K562 (cell line): ENCODE measurements at regions not wholly inside any gene's neighbourhood (a gene's known extent, or its start where the extent isn't known, plus 50 kb on each side); places are given as distances from the start of the nearest gene placed in this dataset.

Source experiments
- ATAC-seq: fragments of 200-7000 bp; cut with Tn5 transposase; 3 replicates; pipeline ENCODE4 v1.9.1; 2020; ENCODE audit warnings: moderate library complexity
- BruUV-seq: library from RNA; stranded (reverse); fragments of 400-500 nt; replicated peaks from 2 replicates; lab custom pipeline; 2021; lab: Mats Ljungman, UMichigan
- CTCF ChIA-PET: fragments of 300-600 bp; formaldehyde crosslinking; extraction: SDS; loops from one replicate; lab custom pipeline; 2021; ENCODE audit warnings: low intra/inter-chr PET ratio; lab: Yijun Ruan, JAX
- POLR2A ChIA-PET: fragments of 300-600, 350-650 bp; sonication (Branson Sonifier 250); formaldehyde crosslinking; extraction: SDS; loops from one replicate; lab custom pipeline; 2021; ENCODE audit warnings: antibody characterized with exemption, inconsistent platforms; lab: Yijun Ruan, JAX
- DNase-seq, 4 experiments: peaks; one replicate each; pipeline versions ENCODE4 v3.0.0 to v3.0.0-alpha.2; 2011 to 2018; ENCODE audit warnings: low spot score in 3 of 4, mixed read lengths in 3 of 4; ENCODE audit errors: extremely low read depth in 1 of 4
- FAIRE-seq: peaks from 2 replicates; lab custom pipeline; 2011; peaks lifted over from hg19 to GRCh38; lab: Jason Lieb, UNC
- H2AFZ ChIP-seq: 2 replicates; pipeline ENCODE4 v1.6.0; 2011; ENCODE audit warnings: low read depth, low read length, control low read depth, inconsistent platforms
- H3K27ac ChIP-seq: fragments of 200-600 bp; 3 replicates; pipeline ENCODE4 v1.8.0; 2011; ENCODE audit warnings: low read depth, mild to moderate bottlenecking, control low read depth, inconsistent platforms, low read length, moderate library complexity, mixed read lengths; ENCODE audit errors: extremely low read depth
- H3K27me3 ChIP-seq, 2 experiments: fragments of 300-600 bp in 1 of 2; 2 replicates in 1 of 2; 3 replicates in 1 of 2; pipeline versions ENCODE4 v1.6.0 to v1.8.0; 2011; ENCODE audit warnings: inconsistent platforms in 2 of 2, low read length in 2 of 2, mild to moderate bottlenecking in 1 of 2, mixed read lengths in 1 of 2, moderate library complexity in 1 of 2; ENCODE audit not compliant: control insufficient read depth in 2 of 2, insufficient read depth in 2 of 2
- H3K36me3 ChIP-seq: fragments of 300-600 bp; 3 replicates; pipeline ENCODE4 v1.8.0; 2011; ENCODE audit warnings: mild to moderate bottlenecking, low read length, inconsistent platforms; ENCODE audit not compliant: control insufficient read depth, insufficient read depth
- H3K4me1 ChIP-seq, 2 experiments: fragments of 200-600 bp in 1 of 2; replicated peaks in 1 of 2; 2 replicates in 1 of 2; 3 replicates in 1 of 2; pipeline versions ENCODE4 v1.5.1 to v1.8.0; 2011; ENCODE audit warnings: inconsistent platforms in 2 of 2, low read length in 2 of 2, mild to moderate bottlenecking in 1 of 2, mixed read lengths in 1 of 2, moderate library complexity in 1 of 2; ENCODE audit not compliant: control insufficient read depth in 2 of 2, insufficient read depth in 2 of 2
- H3K4me2 ChIP-seq: 2 replicates; pipeline ENCODE4 v1.6.1; 2011; ENCODE audit warnings: low read length, control low read depth, inconsistent platforms, mixed read lengths; ENCODE audit not compliant: insufficient read depth
- H3K4me3 ChIP-seq: fragments of 200-600 bp; sonication (generic), shearing (Covaris generic); 2 replicates; pipeline ENCODE4 v1.5.1; 2016; ENCODE audit warnings: control low read depth, inconsistent platforms
- H3K79me2 ChIP-seq: fragments of 200-600 bp; 3 replicates; pipeline ENCODE4 v1.8.0; 2011; ENCODE audit warnings: low read length, inconsistent platforms; ENCODE audit not compliant: control insufficient read depth, insufficient read depth
- H3K9ac ChIP-seq, 2 experiments: 2 replicates each; pipeline versions ENCODE4 v1.6.0 to v1.6.1; 2011; ENCODE audit warnings: low read depth in 2 of 2, low read length in 2 of 2, control low read depth in 1 of 2, inconsistent platforms in 1 of 2, mild to moderate bottlenecking in 1 of 2, mixed read lengths in 1 of 2; ENCODE audit not compliant: insufficient read depth in 1 of 2
- H3K9me1 ChIP-seq: one replicate; pipeline ENCODE4 v1.6.0; 2011; ENCODE audit warnings: inconsistent platforms, mild to moderate bottlenecking, low read length, moderate library complexity; ENCODE audit not compliant: control insufficient read depth, insufficient read depth
- H3K9me3 ChIP-seq: replicated peaks from 2 replicates; pipeline ENCODE4 v1.5.1; 2011; ENCODE audit warnings: low read depth, low read length, inconsistent platforms; ENCODE audit not compliant: control insufficient read depth, insufficient read depth
- H4K20me1 ChIP-seq: replicated peaks from 2 replicates; pipeline ENCODE4 v1.6.1; 2011; ENCODE audit warnings: low read length, inconsistent platforms, mixed read lengths; ENCODE audit not compliant: control insufficient read depth, insufficient read depth
- AFF4 ChIP-seq: sonication (generic); formaldehyde crosslinking; IDR thresholded peaks from 2 replicates; pipeline ENCODE4 v1.8.0; 2023; ENCODE audit warnings: mild to moderate bottlenecking, missing genetic modification reagents
- ASH1L ChIP-seq: fragments of 450-650 bp; IDR thresholded peaks from 2 replicates; pipeline ENCODE4 v1.6.1; 2018; ENCODE audit warnings: borderline replicate concordance, mild to moderate bottlenecking, low read depth; ENCODE audit not compliant: partially characterized antibody
- BCL6 ChIP-seq: fragments of 250-450 bp; sonication (Bioruptor Pico); IDR thresholded peaks from 2 replicates; pipeline ENCODE4 v1.4.0; 2020
- BCOR ChIP-seq: fragments of 450-650 bp; IDR thresholded peaks from 2 replicates; pipeline ENCODE4 v1.6.1; 2016
- CBX3 ChIP-seq, 2 experiments: IDR thresholded peaks; 1 replicate in 1 of 2; 2 replicates in 1 of 2; pipeline ENCODE4 v1.6.1; 2012; ENCODE audit warnings: inconsistent platforms in 2 of 2, low read length in 2 of 2, borderline replicate concordance in 1 of 2, control low read depth in 1 of 2
- EZH2 ChIP-seq: IDR thresholded peaks from 2 replicates; pipeline ENCODE4 v1.6.1; 2012; ENCODE audit warnings: low read depth, mild to moderate bottlenecking, inconsistent platforms, low read length, borderline replicate concordance
- FOXA1 ChIP-seq: fragments of 450-650 bp; IDR thresholded peaks from 2 replicates; pipeline ENCODE4 v1.6.1; 2016; ENCODE audit warnings: mild to moderate bottlenecking, borderline replicate concordance
- GABPA ChIP-seq: fragments of 200-800 bp; sonication (Bioruptor generic); conservative IDR thresholded peaks from 2 replicates; pipeline ENCODE4 v1.6.1; 2016; ENCODE audit warnings: low read depth, missing genetic modification characterization, missing compliant biosample characterization
- HDAC3 ChIP-seq: fragments of 450-650 bp; IDR thresholded peaks from 2 replicates; pipeline ENCODE4 v1.6.1; 2018; ENCODE audit warnings: borderline replicate concordance, mild to moderate bottlenecking, moderate library complexity; ENCODE audit not compliant: partially characterized antibody
- HDAC6 ChIP-seq: IDR thresholded peaks from 2 replicates; pipeline ENCODE4 v1.6.1; 2012; ENCODE audit warnings: low read depth, mild to moderate bottlenecking, control low read depth, inconsistent platforms, low read length, moderate library complexity
- MYBL2 ChIP-seq, 2 experiments: fragments of 450-650 bp in 1 of 2; sonication (generic) in 1 of 2; formaldehyde crosslinking in 1 of 2; IDR thresholded peaks; 2 replicates each; pipeline versions ENCODE4 v1.6.1 to v1.8.1; 2017 to 2022; ENCODE audit warnings: borderline replicate concordance in 1 of 2, inconsistent platforms in 1 of 2, low read depth in 1 of 2, mild to moderate bottlenecking in 1 of 2, missing genetic modification reagents in 1 of 2, moderate library complexity in 1 of 2
- RBM17 ChIP-seq: fragments of 200-400 bp; formaldehyde crosslinking; IDR thresholded peaks from 2 replicates; pipeline ENCODE4 v1.6.1; 2017; ENCODE audit warnings: low read depth, mild to moderate bottlenecking, low read length, borderline replicate concordance
- SAFB ChIP-seq: fragments of 200-400 bp; formaldehyde crosslinking; IDR thresholded peaks from 2 replicates; pipeline ENCODE4 v1.6.1; 2017; ENCODE audit warnings: low read depth, low read length, borderline replicate concordance
- SREBF1 ChIP-seq: fragments of 150-350 bp; IDR thresholded peaks from 2 replicates; pipeline ENCODE4 v1.6.1; 2014; ENCODE audit warnings: antibody characterized with exemption, low read depth, low read length, borderline replicate concordance
- TEAD1 ChIP-seq, 2 experiments: fragments of 450-650 bp in 1 of 2; sonication (generic) in 1 of 2; formaldehyde crosslinking; IDR thresholded peaks; 2 replicates each; pipeline versions ENCODE4 v1.4.0 to v1.8.0; 2020 to 2022; ENCODE audit warnings: mild to moderate bottlenecking in 2 of 2, missing genetic modification reagents in 1 of 2
- THRA ChIP-seq: fragments of 450-650 bp; IDR thresholded peaks from 2 replicates; pipeline ENCODE4 v1.6.1; 2017; ENCODE audit warnings: mild to moderate bottlenecking, moderate library complexity
- ZNF347 ChIP-seq: fragments of 450-650 bp; formaldehyde crosslinking; IDR thresholded peaks from 2 replicates; pipeline ENCODE4 v1.4.0; 2020; ENCODE audit warnings: low read depth, mild to moderate bottlenecking, moderate library complexity
- WGBS: fragments of 100-300 bp; shearing (Covaris generic); methylation state at CpG from one replicate; pipeline ENCODE4 v1.1.6; 2016; ENCODE audit warnings: low coverage, mixed read lengths; ENCODE audit not compliant: insufficient coverage; ENCODE audit errors: missing lambda C conversion rate; 5-methylcytosine and 5-hydroxymethylcytosine counted together
- in situ Hi-C: fragments of 300-500 bp; cut with MboI; formaldehyde crosslinking; loops from 4 replicates; pipeline ENCODE4 v1.15.0; 2018; ENCODE audit warnings: inconsistent platforms, mixed read lengths
- intact Hi-C: fragments of 100-400 bp; cut with micrococcal nuclease; formaldehyde crosslinking; loops from 2 replicates; pipeline ENCODE4 v1.14.2; 2022

DNA sequence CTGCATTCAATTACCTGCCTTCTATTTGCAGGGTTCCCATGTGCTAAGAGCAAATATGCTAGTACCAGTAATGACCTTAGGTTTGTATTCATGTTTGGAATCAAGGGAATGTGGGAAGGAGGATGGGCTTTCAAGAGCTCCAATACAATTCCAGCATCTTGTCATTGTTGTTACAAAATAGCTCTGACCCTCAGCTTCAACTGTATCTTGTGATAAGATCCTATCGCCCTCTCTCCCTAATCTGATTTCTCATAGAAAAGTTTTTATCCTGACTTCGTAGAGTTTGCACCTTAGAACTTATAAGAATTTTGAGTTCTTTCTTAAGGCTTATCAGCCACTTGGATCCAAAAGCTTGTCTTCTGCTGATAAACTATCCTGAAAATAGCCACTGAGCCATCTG is 749.5 kb upstream of the ACVR2A start (continued):
- no peak for TF ChIP-seq FOXA1
- TF ChIP-seq TEAD1 (CRISPR knock-in tag; IDR thresholded peaks at IDR 0.05), result no peak
- no peak for TF ChIP-seq SAFB
- no peak for TF ChIP-seq ZNF347 (CRISPR knock-in tag)
- TF ChIP-seq HDAC3, result no peak
- no peak for TF ChIP-seq AFF4 (CRISPR knock-in tag)
- TF ChIP-seq BCL6 (CRISPR knock-in tag), result no peak

GRCh38 chr2:147094077-147094476 is 750.8 kb upstream of the ACVR2A start:
- no peaks in the 10 kb centered on the region for H3K4me1 ChIP-seq
- ATAC-seq (no peak), DNase-seq (no peak), FAIRE-seq (no peak)
- WGBS, result 0% methylated on average over 4 of the region's 4 CpGs
- no peaks in the 10 kb centered on the region for H3K36me3 ChIP-seq
- no peaks in the 10 kb centered on the region for H4K20me1 ChIP-seq
- no peaks in the 10 kb centered on the region; the same call in 1 of the 2 replicates for H3K9me3 ChIP-seq
- no peak overlapping the region for H3K4me2 ChIP-seq
- ChIA-PET POLR2A (no interaction called here), CTCF (no interaction called here)
- no TSS peak for BruUV-seq
- in situ Hi-C loops, result loop anchor here (25.0 kb wide), 1 partner anchor 818 kb away; no protein-coding TSS in a partner anchor
- no peaks in the 10 kb centered on the region for H3K9me1 ChIP-seq
- H3K27ac ChIP-seq, result no peak overlapping the region
- H3K79me2 ChIP-seq, result no peaks in the 10 kb centered on the region
- H3K4me3 ChIP-seq, result no peak overlapping the region
- intact Hi-C loops, result no loop called here
- no peaks in the 10 kb centered on the region for H3K27me3 ChIP-seq
- H2AFZ ChIP-seq, result no peak overlapping the region
- no peak overlapping the region for H3K9ac ChIP-seq
- no peak for TF ChIP-seq MYBL2 (IDR thresholded peaks at IDR 0.05; ENCODE audit: low read depth)
- no peak for TF ChIP-seq MYBL2 (CRISPR knock-in tag; IDR thresholded peaks at IDR 0.05; ENCODE audit: borderline replicate concordance)
- no peak for TF ChIP-seq CBX3 (IDR thresholded peaks at IDR 0.05; ENCODE audit: borderline replicate concordance in 1 of 2, low read length in 2 of 2)
- no peak for TF ChIP-seq BCOR
- TF ChIP-seq GABPA (tag), result no peak
- TF ChIP-seq HDAC6, result no peak
- TF ChIP-seq SREBF1, result no peak
- TF ChIP-seq ASH1L, result no peak
- no peak for TF ChIP-seq EZH2
- TF ChIP-seq RBM17, result no peak
- TF ChIP-seq THRA, result no peak
